GM18873 (cell line): ENCODE measurements at regions not wholly inside any gene's neighbourhood (a gene's known extent, or its start where the extent isn't known, plus 50 kb on each side); places are given as distances from the start of the nearest gene placed in this dataset.

Experiments used
- ATAC-seq: cut with Tn5 transposase; IDR thresholded peaks from one replicate; pipeline ENCODE4 v1.9.1; 2021; ENCODE audit warnings: mild to moderate bottlenecking, moderate library complexity, moderate number of reproducible peaks; ENCODE audit not compliant: unreplicated experiment, low FRiP score

DNA sequence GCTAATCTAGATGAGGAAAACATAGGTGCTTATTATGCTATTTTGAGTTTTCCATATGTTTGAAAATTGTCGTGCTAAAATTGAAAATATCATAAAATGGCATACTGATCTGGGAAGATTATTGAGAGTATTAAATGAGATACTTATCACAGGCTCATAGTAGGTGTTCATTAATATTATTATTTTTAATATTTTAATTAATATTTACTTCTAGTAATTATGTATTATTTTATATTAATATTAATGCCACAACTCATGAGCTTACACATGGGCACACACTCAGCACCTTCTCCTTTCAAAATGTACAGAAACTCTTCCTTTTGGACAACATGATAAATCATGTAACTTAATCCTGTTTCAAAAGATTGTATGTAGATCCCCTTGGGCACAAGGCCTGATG lies 223.6 kb downstream of the RAB28 start:
- ATAC-seq: no peak

- ATAC-seq: no peak
Measured at GRCh38 chr4:13250263-13250662, 233.9 kb downstream of the RAB28 start.

DNA sequence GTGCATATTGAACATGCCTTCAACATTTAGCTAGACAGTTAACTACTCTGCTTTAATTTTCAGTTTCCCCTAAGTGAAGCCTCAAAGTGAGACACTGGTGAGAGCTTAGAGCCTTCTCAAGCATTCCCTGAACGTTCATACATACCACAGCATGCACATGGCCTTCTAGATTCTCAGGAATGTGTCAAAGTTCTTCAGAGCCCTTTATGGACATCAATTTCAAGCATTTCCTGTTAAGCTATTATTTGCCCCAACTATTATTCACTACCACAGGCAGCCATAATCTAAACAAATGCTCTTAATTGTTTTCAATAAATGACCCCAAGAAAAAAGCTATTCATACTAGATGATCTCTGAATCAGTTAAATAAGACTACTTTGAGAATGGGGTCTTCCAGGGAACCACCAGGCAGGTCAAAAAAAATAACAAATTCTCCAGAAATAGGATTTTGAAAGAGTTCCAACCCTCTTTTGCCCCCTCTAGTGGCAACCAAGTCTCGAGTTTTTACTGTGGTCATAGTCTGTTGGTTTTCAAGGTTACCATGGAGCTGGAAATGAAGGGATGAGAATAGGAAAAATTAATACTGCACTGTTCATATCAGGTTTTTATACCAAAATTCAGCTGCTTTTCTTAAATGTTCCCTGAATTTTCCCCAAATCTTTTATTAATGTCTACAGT lies 235.4 kb downstream of the RAB28 start:
- no peak for ATAC-seq

DNA sequence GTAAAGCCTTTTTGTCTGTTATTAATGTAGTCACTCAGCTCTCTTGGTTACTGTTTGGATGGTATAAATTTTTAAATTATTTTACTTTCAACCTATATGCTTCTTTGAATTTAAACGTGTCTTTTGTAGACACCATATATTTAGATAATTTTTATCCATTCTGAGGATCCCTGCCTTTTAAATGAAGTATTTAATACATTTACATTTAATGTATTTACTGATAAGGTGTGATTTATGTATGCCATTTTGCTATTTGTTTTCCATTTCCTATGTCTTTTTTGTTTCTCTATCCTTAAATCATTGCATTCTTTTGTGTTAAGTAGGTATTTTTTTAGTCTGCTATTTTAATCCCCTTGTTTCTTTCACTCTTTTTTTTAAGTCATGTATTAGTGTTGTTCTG lies 238.0 kb downstream of the RAB28 start:
- no peak for ATAC-seq

- no peak for ATAC-seq
Measured at GRCh38 chr4:13244444-13244843, 239.7 kb downstream of the RAB28 start.

- ATAC-seq: no peak
Measured at GRCh38 chr4:13243152-13243551, 241.0 kb downstream of the RAB28 start.

- ATAC-seq: no peak
Measured at GRCh38 chr4:13240066-13240465, 244.1 kb downstream of the RAB28 start.

- no peak for ATAC-seq
Measured at GRCh38 chr4:13238936-13239335, 245.2 kb downstream of the RAB28 start.

DNA sequence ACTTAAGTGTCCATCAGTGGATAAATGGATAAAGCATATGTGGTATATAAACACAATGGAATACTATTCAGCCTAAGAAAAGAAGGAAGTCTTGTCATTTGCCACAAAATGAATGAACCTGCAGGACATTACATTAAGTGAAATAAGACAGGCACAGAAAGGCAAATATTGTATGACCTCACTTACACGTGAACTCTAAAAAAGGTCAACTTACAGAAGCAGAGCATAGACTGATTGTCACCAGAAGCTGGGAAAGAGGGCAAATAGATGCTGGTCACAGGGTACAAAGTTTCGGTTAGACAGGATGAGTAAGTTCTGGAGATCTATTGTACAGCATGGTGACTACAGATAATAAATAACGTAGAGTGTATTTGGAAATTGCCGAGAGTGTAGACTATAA lies 247.7 kb downstream of the RAB28 start:
- ATAC-seq: no peak

- ATAC-seq: no peak
Measured at GRCh38 chr4:13233755-13234154, 250.4 kb downstream of the RAB28 start.

GRCh38 chr4:13219971-13220370 lies 264.2 kb downstream of the RAB28 start:
- ATAC-seq: no peak

GRCh38 chr4:13218326-13218958 lies 265.7 kb downstream of the RAB28 start:
- no peak for ATAC-seq

DNA sequence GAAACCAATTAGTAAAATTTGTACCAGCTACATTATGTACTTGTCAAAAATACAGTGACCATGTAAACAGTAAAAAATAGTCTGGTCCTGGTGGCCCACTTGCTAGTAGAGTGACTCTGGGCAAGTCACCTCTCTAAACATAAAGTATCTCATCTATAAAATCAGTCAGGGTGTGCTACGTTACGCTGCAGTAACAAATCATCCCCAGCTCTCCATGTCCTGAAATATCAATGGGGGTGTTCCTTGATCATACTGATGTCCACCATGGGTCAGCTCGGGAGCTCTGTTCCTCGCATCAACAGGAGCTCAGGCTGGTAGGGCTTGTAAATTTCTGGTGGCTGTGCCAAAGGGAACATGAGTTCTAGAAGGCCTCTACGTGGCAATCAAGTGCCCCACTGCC lies 268.6 kb downstream of the RAB28 start:
- no peak for ATAC-seq

DNA sequence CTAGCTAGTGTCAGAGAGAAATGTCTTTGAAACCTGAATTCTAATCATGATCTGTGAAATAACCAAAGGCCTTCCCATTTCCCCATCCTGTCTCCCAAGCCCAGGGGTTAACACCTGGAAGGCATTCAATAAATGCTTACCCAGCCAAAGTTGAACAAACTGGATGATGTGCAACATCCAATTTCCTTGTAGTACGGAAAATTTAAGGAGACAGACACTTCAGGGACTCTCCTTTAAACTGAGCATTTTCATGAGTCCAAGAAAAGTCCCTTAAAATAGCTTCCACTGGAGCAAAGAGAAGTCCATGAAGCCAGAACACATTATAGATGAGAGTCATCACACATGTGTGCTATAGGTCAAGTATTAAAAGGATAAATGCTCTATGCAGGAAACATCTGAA lies 271.2 kb downstream of the RAB28 start:
- ATAC-seq: no peak

DNA sequence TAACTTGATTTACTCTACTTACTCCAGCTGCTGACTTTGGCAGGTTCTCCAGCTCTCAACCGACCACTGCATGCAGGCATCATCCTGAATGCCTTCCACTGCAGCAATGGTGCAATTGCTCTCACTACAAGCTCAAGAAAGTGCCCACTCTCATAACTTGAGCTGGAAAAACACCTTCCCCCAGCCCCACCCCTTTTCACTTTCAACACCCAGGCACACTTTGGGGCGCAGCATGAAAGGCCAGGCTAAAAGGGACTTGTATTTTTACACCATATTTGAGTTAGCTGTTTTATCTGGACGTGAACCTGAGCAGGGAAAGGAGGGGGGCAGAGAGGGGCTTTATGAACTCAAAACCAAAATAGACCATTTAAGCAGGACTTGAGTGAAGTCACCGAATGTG lies 274.5 kb downstream of the RAB28 start:
- ATAC-seq: no peak

- ATAC-seq: no peak
Measured at GRCh38 chr4:13208558-13209193, 275.5 kb downstream of the RAB28 start.

GRCh38 chr4:13207226-13207625 lies 276.9 kb downstream of the RAB28 start:
- no peak for ATAC-seq

DNA sequence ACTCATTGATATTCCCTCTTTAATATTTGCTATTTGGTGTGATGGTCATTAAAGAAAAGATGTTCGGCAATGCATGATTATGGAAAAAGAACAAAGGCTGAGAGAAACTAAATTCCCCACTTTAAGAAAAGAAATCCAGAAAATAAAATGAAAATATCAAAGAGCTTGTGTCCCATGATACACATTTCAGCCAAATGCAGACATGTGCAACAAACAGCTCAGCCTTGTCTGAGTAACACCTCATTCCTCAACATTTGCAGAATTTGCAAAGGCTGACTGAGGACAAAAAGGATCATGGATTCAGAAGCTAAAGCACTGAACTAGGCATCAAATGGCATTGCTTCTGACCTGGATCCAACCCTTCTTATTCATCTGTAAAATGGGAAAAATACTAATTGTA lies 281.0 kb downstream of the RAB28 start:
- no peak for ATAC-seq

DNA sequence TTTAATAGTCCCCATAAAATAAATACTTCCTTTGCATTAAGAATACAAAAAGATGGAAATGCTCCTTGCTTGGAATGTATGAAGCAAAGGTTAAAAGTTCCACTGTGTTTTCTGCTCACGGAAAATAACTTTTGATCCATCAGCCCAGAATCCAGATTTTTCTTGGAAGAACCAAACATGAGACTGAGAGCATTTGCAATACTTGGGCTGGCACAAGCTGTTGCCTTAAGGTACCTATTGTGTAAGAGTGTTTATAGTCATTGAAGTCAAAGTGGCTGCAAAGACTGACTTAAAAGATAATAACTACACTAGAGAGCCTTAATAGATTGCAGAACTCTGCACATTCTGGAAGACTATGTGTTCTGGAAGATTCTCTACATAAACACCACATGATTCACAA lies 281.4 kb downstream of the RAB28 start:
- ATAC-seq: no peak

DNA sequence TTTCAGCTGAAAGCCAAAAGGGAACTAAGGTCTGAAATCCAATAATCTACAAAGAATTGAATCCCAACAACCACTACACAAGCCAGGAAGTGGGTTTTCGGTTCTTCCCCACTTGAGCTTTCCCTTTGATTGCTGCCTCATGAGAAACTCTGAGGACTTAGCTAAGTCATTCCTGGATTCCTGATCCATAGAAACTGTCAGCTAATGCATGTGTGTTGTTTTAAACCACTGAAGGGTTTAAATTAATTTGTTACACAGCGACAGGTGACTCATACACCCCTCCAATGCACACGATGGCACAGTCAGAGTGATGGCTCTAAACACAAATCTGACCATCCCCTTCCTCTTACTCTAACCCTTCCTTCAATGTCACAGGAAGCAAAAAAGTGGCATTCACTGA lies 282.9 kb downstream of the RAB28 start:
- no peak for ATAC-seq

DNA sequence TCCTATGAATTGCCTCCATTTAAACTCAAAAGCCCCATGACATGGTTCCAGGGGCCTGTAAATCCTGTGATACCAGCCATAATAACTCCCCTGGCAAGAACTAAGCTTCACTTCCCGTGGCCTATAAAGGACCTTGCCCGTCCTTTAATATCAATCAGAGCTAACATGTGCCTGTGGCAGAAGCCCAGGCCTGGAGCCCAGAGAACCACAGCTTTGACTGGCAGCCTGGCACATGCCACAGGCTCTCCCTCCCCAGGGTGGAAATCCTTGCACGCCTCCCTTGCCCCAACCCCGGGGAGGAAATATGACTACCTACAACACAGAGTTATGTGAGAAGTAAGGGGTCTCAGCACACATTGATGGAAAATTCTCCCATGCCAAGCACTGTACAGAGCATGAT lies 287.4 kb downstream of the RAB28 start:
- ATAC-seq: no peak

GRCh38 chr4:13193662-13194061 lies 290.5 kb downstream of the RAB28 start:
- no peak for ATAC-seq
